SK-N-MC (cell line): ENCODE measurements at regions not wholly inside any gene's neighbourhood (a gene's known extent, or its start where the extent isn't known, plus 50 kb on each side); places are given as distances from the start of the nearest gene placed in this dataset.

ENCODE experiments used
- EZH2 ChIP-seq: fragments of 200-600 bp; sonication (generic); IDR thresholded peaks from one replicate; pipeline ENCODE4 v1.6.1; 2017; ENCODE audit warnings: antibody characterized with exemption
- POLR2AphosphoS5 ChIP-seq: IDR thresholded peaks from 2 replicates; pipeline ENCODE4 v1.6.1; 2012; ENCODE audit warnings: mild to moderate bottlenecking, low read depth, low read length, borderline replicate concordance

DNA sequence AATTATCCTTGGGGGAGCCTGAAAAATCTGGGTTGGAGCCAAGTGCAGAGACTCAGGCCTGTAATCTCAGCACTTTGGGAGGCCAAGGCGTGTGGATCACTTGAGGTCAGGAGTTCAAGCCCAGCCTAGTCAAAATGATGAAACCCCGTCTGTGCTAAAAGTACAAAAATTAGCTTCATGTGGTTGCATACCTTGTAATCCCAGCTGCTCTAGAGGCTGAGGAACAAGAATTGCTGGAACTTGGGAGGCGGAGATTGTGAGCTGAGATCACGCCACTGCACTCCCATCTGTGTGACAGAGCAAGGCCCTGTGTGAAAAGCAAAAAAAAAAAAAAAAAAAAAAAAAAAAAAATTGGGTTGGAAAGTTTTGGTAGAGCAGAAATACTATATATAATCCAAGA is 1563.6 kb upstream of the PRMT6 start:
- TF ChIP-seq POLR2AphosphoS5 (no peak), EZH2 (no peak)
